HFFc6 (cell line): ENCODE measurements at regions not wholly inside any gene's neighbourhood (a gene's known extent, or its start where the extent isn't known, plus 50 kb on each side); places are given as distances from the start of the nearest gene placed in this dataset.

Source experiments
- DNase-seq: peaks from one replicate; pipeline ENCODE4 v3.0.0-alpha.2; 2018
- H3K27ac Mint-ChIP-seq: 2 replicates; pipeline ENCODE4 v1.8.0; 2020; ENCODE audit warnings: mild to moderate bottlenecking, mixed read lengths
- H3K27me3 Mint-ChIP-seq: 2 replicates; pipeline ENCODE4 v1.8.0; 2021; ENCODE audit warnings: mild to moderate bottlenecking, moderate library complexity, mixed read lengths; ENCODE audit not compliant: insufficient read depth
- H3K36me3 Mint-ChIP-seq: 2 replicates; pipeline ENCODE4 v1.8.0; 2021; ENCODE audit warnings: low read depth, mixed read lengths
- H3K4me1 Mint-ChIP-seq: 2 replicates; pipeline ENCODE4 v1.8.0; 2020; ENCODE audit warnings: low read depth, mixed read lengths
- H3K4me3 Mint-ChIP-seq: 2 replicates; pipeline ENCODE4 v1.8.0; 2020; ENCODE audit warnings: mild to moderate bottlenecking, moderate library complexity, mixed read lengths
- H3K9me3 Mint-ChIP-seq: 2 replicates; pipeline ENCODE4 v1.8.0; 2020; ENCODE audit warnings: mild to moderate bottlenecking, mixed read lengths
- CTCF ChIP-seq: fragments of 200-600 bp; sonication (generic); IDR thresholded peaks from 2 replicates; pipeline ENCODE4 v1.5.0; 2021; ENCODE audit warnings: antibody characterized with exemption, mild to moderate bottlenecking

DNA sequence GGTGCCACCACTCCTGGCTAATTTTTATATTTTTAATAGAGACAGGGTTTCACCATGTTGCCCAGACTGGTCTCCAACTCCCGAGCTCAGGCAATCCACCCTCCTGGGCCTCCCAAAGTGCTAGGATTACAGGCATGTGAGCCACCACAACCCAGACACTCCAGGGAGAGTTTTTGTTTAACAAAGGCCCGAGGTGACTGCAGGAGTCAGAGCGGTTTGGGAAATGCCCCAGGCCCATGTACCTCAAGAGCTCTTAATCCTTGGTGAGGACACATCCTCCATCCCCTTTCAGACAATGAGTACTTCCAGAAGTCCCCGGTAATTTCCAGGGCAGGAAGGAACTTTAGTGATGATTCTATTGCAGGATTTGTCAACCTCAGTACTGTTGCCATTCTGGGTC, 176.0 kb downstream of the ESRRB start:
- Mint-ChIP-seq H3K4me1 (no peaks in the 10 kb centered on the region), H3K4me3 (no peak overlapping the region), H3K9me3 (no peaks in the 10 kb centered on the region), H3K27ac (no peak overlapping the region), H3K36me3 (no peaks in the 10 kb centered on the region), H3K27me3 (peaks cover 12% of the 10 kb centered on the region; the same call in 1 of the 2 replicates)
- TF ChIP-seq CTCF, result no peak
- no peak for DNase-seq

DNA sequence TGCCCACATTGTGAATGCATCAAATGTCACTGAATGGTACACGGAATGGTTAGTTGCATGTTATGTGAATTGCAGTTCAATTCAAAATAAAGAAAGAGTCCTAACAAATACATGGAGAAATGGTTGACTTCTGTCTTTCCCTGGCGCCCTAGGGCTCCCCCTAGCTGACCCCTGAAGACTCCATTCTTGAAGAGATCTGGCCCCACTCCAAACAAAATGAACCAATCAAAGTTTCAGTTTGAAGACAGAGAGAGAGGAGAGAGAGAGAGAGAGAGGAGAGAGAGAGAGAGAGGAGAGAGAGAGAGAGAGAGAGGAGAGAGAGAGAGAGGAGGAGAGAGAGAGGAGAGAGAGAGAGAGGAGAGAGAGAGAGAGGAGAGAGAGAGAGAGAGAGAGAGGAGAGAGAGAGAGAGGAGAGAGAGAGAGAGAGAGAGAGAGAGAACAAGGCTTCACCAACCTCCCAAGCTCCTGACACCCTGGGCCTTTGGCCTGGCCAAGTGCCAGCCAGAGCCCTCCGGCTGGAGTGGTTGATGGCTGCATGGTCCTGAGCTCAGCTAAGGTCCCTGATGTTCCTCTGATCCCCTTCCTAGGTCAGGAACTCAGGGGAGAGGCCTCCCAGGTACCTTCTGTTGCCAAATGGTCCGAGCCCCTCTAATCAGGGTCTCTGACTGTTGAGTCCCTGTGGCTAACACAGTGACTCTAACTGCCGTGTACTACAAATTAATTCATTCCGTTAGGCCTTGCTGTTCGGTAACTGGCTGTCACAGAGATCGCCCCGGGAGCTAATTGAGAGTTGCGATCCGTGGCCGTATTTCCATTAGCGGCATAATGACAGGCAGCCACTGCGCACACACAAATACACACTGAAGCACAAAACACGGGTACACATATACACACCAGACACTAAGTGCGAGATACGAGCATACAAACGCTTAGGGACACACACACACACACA, 188.8 kb downstream of the ESRRB start:
- Mint-ChIP-seq H3K27ac (no peak overlapping the region), H3K36me3 (no peaks in the 10 kb centered on the region), H3K9me3 (peaks cover 6% of the 10 kb centered on the region; the same call in 1 of the 2 replicates), H3K4me1 (no peaks in the 10 kb centered on the region), H3K27me3 (peaks cover 23% of the 10 kb centered on the region), H3K4me3 (no peak overlapping the region)
- no peak; the same call in 1 of the 2 replicates for TF ChIP-seq CTCF
- no peak for DNase-seq

DNA sequence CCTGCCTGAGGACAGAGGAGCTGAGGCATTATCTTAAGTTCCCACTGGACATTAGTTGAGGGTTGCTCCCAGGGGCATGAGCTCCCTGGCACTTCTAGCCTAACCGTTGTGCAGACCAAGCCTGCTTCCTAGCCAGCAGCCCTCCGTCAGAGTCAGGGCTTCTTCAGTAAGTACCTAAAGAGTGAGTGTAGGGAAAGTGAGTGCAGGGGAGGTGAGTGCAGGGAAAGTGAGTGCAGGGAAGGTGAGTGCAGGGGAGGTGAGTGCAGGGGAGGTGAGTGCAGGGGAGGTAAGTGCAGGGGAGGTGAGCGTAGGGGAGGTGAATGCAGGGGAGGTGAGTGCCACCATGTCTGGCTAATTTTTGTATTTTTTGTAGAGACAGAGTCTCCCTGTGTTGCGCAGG, 190.5 kb downstream of the ESRRB start:
- Mint-ChIP-seq H3K27me3 (peaks cover 22% of the 10 kb centered on the region), H3K27ac (no peak overlapping the region), H3K4me1 (no peaks in the 10 kb centered on the region), H3K4me3 (no peak overlapping the region), H3K36me3 (no peaks in the 10 kb centered on the region), H3K9me3 (peaks cover 6% of the 10 kb centered on the region; the same call in 1 of the 2 replicates)
- TF ChIP-seq CTCF, result no peak
- no peak for DNase-seq

GRCh38 chr14:76574416-76575095, 186.7 kb upstream of the VASH1 start:
- no peak for DNase-seq
- no peak overlapping the region for H3K4me3 Mint-ChIP-seq
- H3K9me3 Mint-ChIP-seq, result peaks cover 1% of the 10 kb centered on the region; the same call in 1 of the 2 replicates
- no peak overlapping the region for H3K27ac Mint-ChIP-seq
- H3K27me3 Mint-ChIP-seq, result peaks cover 23% of the 10 kb centered on the region
- no peaks in the 10 kb centered on the region for H3K36me3 Mint-ChIP-seq
- 0 out of 2 replicates have a peak, but pooled peaks cover 5% of the 10 kb centered on the region for H3K4me1 Mint-ChIP-seq
- TF ChIP-seq CTCF, result no peak

GRCh38 chr14:76575108-76575507, 186.2 kb upstream of the VASH1 start:
- no peak overlapping the region for H3K4me3 Mint-ChIP-seq

More at GRCh38 chr14:76575108-76575507, 186.2 kb upstream of the VASH1 start:
- no peak for DNase-seq
- Mint-ChIP-seq H3K4me1 (0 out of 2 replicates have a peak, but pooled peaks cover 5% of the 10 kb centered on the region), H3K9me3 (no peaks in the 10 kb centered on the region), H3K27ac (no peak overlapping the region), H3K36me3 (no peaks in the 10 kb centered on the region), H3K27me3 (peaks cover 23% of the 10 kb centered on the region)
- TF ChIP-seq CTCF, result no peak
